ENCODE measurements at regions not wholly inside any gene's neighbourhood (a gene's known extent, or its start where the extent isn't known, plus 50 kb on each side); places are given as distances from the start of the nearest gene placed in this dataset.

DNA sequence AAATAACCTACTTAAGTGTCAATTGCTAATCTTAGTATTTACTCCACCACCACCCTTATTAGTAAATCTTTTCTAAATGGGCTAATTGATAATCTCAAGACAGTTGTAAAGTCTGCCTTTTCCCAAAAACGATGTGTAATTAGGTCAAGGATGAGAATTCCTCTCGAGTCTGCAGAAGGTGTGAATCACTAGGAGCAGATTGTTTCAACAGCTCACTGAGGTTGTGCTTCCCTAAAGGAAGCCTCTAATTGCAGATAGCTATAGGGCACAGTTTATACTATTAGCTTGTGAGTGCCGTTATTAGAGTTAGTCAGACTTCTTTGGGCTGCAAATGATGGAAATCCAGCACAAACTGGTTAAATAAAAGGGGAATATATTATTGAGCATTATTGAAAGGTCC, 84.9 kb downstream of the C11orf91 start:
- H3K9me3 ChIP-seq (ENCODE audit: insufficient read depth, low read length), result no peaks in the 10 kb centered on the region
- no peak overlapping the region for H2AFZ ChIP-seq (ENCODE audit: low read depth, low read length, severe bottlenecking)
- no peaks in the 10 kb centered on the region for H3K36me3 ChIP-seq (ENCODE audit: low read length)
- H3K4me2 ChIP-seq (ENCODE audit: low read depth, low read length, poor library complexity, severe bottlenecking), result no peak overlapping the region
- H3K27me3 ChIP-seq (ENCODE audit: low read length), result no peaks in the 10 kb centered on the region
- no peaks in the 10 kb centered on the region for H4K20me1 ChIP-seq (ENCODE audit: low read depth, low read length)
- H3K9ac ChIP-seq (ENCODE audit: low read length), result no peak overlapping the region
- no peak overlapping the region for H3K27ac ChIP-seq (ENCODE audit: low read depth, low read length)
- TF ChIP-seq CTCF (IDR thresholded peaks at IDR 0.05; ENCODE audit: insufficient read depth, low read length, poor library complexity, severe bottlenecking) (no peak), EZH2phosphoT487 (conservative IDR thresholded peaks at IDR 0.05; ENCODE audit: low read length) (no peak)
- H3K9me2 ChIP-seq (replicated peaks; ENCODE audit: insufficient read depth, low read length), result no peaks in the 10 kb centered on the region
- no peak overlapping the region for H3K4me3 ChIP-seq (ENCODE audit: insufficient read depth, low read length, poor library complexity, severe bottlenecking)
- no peaks in the 10 kb centered on the region for H3K79me2 ChIP-seq (ENCODE audit: insufficient read depth, low read length)
- no peaks in the 10 kb centered on the region for H3F3A ChIP-seq (ENCODE audit: insufficient read depth)

DNA sequence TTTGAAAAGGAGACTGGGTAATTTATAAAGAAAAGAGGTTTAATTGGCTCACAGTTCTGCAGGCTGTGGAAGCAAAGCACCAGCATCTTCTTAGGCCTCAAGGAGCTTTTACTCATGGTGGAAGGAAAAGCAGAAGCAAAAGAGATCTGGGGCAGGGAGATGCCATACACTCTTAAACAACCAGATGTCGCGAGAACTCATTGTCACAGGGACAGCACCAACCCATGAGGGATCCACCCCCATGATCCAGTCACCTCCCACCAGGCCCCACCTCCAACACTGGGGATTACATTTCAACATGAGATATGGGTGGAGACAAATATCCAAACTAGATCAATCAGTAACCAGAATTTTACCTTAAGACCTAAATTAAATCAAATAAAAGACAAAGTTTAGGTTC, 87.2 kb downstream of the C11orf91 start:
- Histone ChIP-seq H3K27ac (ENCODE audit: low read depth, low read length) (no peak overlapping the region), H2AFZ (ENCODE audit: low read depth, low read length, severe bottlenecking) (no peak overlapping the region), H3K36me3 (ENCODE audit: low read length) (no peaks in the 10 kb centered on the region), H4K20me1 (ENCODE audit: low read depth, low read length) (no peaks in the 10 kb centered on the region), H3F3A (ENCODE audit: insufficient read depth) (no peaks in the 10 kb centered on the region), H3K4me3 (ENCODE audit: insufficient read depth, low read length, poor library complexity, severe bottlenecking) (no peak overlapping the region), H3K4me2 (ENCODE audit: low read depth, low read length, poor library complexity, severe bottlenecking) (no peak overlapping the region), H3K9me2 (replicated peaks; ENCODE audit: insufficient read depth, low read length) (no peaks in the 10 kb centered on the region), H3K27me3 (ENCODE audit: low read length) (no peaks in the 10 kb centered on the region), H3K9ac (ENCODE audit: low read length) (no peak overlapping the region), H3K9me3 (ENCODE audit: insufficient read depth, low read length) (no peaks in the 10 kb centered on the region), H3K79me2 (ENCODE audit: insufficient read depth, low read length) (no peaks in the 10 kb centered on the region)
- no peak for TF ChIP-seq CTCF (IDR thresholded peaks at IDR 0.05; ENCODE audit: insufficient read depth, low read length, poor library complexity, severe bottlenecking)
- TF ChIP-seq EZH2phosphoT487 (conservative IDR thresholded peaks at IDR 0.05; ENCODE audit: low read length), result no peak

DNA sequence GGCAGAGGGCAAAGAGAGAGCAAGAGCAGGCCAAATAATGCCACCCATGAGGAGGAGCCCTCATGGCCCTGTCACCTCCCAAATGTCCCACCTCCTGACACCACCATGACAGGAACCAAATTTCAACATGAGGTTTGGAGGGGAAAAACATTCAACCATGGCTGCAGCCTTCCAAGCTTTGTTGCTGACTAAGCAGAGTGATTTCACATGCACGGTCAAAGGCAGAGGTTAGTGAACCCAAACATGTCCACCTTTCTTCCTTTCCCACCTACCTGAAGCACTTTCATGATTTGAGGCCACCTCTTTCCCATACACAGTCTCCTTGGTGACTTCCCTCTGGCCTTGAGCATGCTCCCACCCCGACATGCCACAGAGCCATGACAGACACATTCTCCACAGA, 89.7 kb downstream of the C11orf91 start:
- Histone ChIP-seq H3K27me3 (ENCODE audit: low read length) (no peaks in the 10 kb centered on the region), H3K9me2 (replicated peaks; ENCODE audit: insufficient read depth, low read length) (no peaks in the 10 kb centered on the region), H3K36me3 (ENCODE audit: low read length) (no peaks in the 10 kb centered on the region), H3F3A (ENCODE audit: insufficient read depth) (no peaks in the 10 kb centered on the region), H3K9me3 (ENCODE audit: insufficient read depth, low read length) (no peaks in the 10 kb centered on the region), H3K4me2 (ENCODE audit: low read depth, low read length, poor library complexity, severe bottlenecking) (no peak overlapping the region), H4K20me1 (ENCODE audit: low read depth, low read length) (no peaks in the 10 kb centered on the region), H3K9ac (ENCODE audit: low read length) (no peak overlapping the region), H3K27ac (ENCODE audit: low read depth, low read length) (no peak overlapping the region), H3K79me2 (ENCODE audit: insufficient read depth, low read length) (no peaks in the 10 kb centered on the region), H3K4me3 (ENCODE audit: insufficient read depth, low read length, poor library complexity, severe bottlenecking) (no peak overlapping the region), H2AFZ (ENCODE audit: low read depth, low read length, severe bottlenecking) (no peak overlapping the region)
- TF ChIP-seq EZH2phosphoT487 (conservative IDR thresholded peaks at IDR 0.05; ENCODE audit: low read length) (no peak), CTCF (IDR thresholded peaks at IDR 0.05; ENCODE audit: insufficient read depth, low read length, poor library complexity, severe bottlenecking) (no peak)

GRCh38 chr11:33608386-33608785, 92.2 kb downstream of the C11orf91 start:
- no peaks in the 10 kb centered on the region for H3K27me3 ChIP-seq (ENCODE audit: low read length)
- no peak overlapping the region for H3K4me3 ChIP-seq (ENCODE audit: insufficient read depth, low read length, poor library complexity, severe bottlenecking)
- no peaks in the 10 kb centered on the region for H3K36me3 ChIP-seq (ENCODE audit: low read length)
- H4K20me1 ChIP-seq (ENCODE audit: low read depth, low read length), result no peaks in the 10 kb centered on the region
- no peak overlapping the region for H3K9ac ChIP-seq (ENCODE audit: low read length)
- H3F3A ChIP-seq (ENCODE audit: insufficient read depth), result no peaks in the 10 kb centered on the region
- no peak overlapping the region for H3K4me2 ChIP-seq (ENCODE audit: low read depth, low read length, poor library complexity, severe bottlenecking)
- TF ChIP-seq EZH2phosphoT487 (conservative IDR thresholded peaks at IDR 0.05; ENCODE audit: low read length), result no peak
- no peaks in the 10 kb centered on the region for H3K79me2 ChIP-seq (ENCODE audit: insufficient read depth, low read length)
- H3K9me2 ChIP-seq (replicated peaks; ENCODE audit: insufficient read depth, low read length), result no peaks in the 10 kb centered on the region
- H2AFZ ChIP-seq (ENCODE audit: low read depth, low read length, severe bottlenecking), result no peak overlapping the region
- no peaks in the 10 kb centered on the region for H3K9me3 ChIP-seq (ENCODE audit: insufficient read depth, low read length)
- no peak overlapping the region for H3K27ac ChIP-seq (ENCODE audit: low read depth, low read length)
